ENCODE measurements at regions not wholly inside any gene's neighbourhood (a gene's known extent, or its start where the extent isn't known, plus 50 kb on each side); places are given as distances from the start of the nearest gene placed in this dataset.

DNA sequence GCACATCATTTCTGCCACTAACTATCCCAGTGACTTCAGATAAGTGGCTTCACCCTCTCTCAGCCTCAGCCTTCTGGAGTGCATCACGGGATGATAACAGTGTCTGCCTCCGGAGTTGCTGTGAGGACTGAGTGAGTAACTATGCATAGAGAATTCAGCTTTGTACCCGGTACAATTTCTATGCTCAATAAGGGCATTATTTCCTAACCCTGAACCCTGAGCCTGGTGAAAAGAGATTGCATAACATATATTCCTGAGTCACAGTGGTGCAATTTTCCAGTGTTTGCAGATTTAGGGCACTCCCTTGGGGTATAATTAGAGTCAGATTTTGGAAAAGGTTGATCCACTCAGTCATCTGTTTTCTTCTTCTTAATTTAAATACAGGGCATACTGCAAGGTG, 181.1 kb downstream of the PTPN11 start:
- Histone ChIP-seq H3K36me3 (ENCODE audit: control insufficient read depth, insufficient read depth, low read length) (no peaks in the 10 kb centered on the region), H3K4me3 (replicated peaks; ENCODE audit: low read depth, low read length) (no peak overlapping the region), H3K27me3 (replicated peaks; ENCODE audit: control insufficient read depth, insufficient read depth, low read length) (no peaks in the 10 kb centered on the region; the same call in 1 of the 2 replicates)
- DNase-seq (ENCODE audit: extremely low read depth, insufficient read length) = no peak
- TF ChIP-seq, protein P1, sequence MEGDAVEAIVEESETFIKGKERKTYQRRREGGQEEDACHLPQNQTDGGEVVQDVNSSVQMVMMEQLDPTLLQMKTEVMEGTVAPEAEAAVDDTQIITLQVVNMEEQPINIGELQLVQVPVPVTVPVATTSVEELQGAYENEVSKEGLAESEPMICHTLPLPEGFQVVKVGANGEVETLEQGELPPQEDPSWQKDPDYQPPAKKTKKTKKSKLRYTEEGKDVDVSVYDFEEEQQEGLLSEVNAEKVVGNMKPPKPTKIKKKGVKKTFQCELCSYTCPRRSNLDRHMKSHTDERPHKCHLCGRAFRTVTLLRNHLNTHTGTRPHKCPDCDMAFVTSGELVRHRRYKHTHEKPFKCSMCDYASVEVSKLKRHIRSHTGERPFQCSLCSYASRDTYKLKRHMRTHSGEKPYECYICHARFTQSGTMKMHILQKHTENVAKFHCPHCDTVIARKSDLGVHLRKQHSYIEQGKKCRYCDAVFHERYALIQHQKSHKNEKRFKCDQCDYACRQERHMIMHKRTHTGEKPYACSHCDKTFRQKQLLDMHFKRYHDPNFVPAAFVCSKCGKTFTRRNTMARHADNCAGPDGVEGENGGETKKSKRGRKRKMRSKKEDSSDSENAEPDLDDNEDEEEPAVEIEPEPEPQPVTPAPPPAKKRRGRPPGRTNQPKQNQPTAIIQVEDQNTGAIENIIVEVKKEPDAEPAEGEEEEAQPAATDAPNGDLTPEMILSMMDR (IDR thresholded peaks at IDR 0.05; ENCODE audit: insufficient read depth, low read length, poor library complexity, severe bottlenecking) = no peak

DNA sequence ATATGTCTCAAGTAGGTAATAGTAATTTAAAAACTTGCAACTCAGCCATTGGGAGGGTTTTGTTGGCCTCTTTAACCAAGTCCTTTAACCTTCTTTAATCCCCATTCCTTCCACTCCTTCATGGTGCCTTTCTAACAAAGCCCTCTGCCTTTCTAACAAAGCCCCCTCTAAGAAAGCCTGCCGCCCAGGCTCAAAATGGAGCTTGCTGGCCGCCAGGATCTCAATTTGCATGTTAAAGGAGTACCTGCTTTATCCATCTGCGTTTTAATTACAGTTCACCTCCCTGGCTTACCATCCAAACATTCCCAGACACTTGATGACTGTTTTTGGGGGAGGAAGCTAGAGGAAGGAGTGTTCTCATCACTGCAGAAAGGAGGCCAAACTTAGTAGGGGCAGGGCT, 183.4 kb downstream of the PTPN11 start:
- Histone ChIP-seq H3K4me3 (replicated peaks; ENCODE audit: low read depth, low read length) (no peak overlapping the region), H3K27me3 (replicated peaks; ENCODE audit: control insufficient read depth, insufficient read depth, low read length) (no peaks in the 10 kb centered on the region; the same call in 1 of the 2 replicates), H3K36me3 (ENCODE audit: control insufficient read depth, insufficient read depth, low read length) (no peaks in the 10 kb centered on the region)
- TF ChIP-seq, protein P1 (IDR thresholded peaks at IDR 0.05; ENCODE audit: insufficient read depth, low read length, poor library complexity, severe bottlenecking) = no peak
- DNase-seq (ENCODE audit: extremely low read depth, insufficient read length) = no peak

DNA sequence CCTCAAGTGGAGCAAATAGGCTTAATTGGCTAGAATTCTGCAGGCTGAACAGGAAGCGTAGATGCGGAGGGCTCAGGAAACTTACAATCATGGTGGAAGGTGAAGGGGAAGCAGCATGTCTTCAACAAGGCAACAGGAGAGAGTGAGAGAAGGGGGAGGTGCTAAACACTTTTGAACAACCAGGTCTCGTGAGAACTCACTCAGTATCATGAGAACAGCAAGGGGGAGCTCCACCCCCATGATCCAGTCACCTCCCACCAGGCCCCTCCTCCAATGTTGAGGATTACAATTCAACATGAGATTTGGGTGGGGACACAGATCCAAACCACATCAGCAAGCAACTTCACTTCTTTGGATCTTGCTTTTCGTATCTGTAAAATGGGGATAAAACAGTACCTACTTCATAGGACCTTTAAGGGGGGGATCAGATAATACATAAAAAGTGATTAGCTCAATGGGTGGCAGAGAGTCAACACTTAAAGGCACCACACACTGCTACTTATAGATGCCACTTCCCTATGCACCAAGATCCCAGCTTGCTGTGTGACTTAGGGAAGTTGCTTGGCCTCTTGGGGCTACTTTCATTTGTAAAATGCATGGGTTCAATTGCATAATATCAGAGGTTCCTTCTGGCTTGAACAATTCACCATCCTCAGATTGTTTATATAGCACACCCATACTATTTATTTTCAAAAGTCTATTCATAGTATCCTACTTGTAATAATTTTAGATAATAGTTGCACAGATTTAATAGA, 184.8 kb upstream of the RPH3A start:
- Histone ChIP-seq H3K4me3 (replicated peaks; ENCODE audit: low read depth, low read length) (no peak overlapping the region), H3K27me3 (replicated peaks; ENCODE audit: control insufficient read depth, insufficient read depth, low read length) (no peaks in the 10 kb centered on the region; the same call in 1 of the 2 replicates), H3K36me3 (ENCODE audit: control insufficient read depth, insufficient read depth, low read length) (no peaks in the 10 kb centered on the region)
- TF ChIP-seq, protein P1 (IDR thresholded peaks at IDR 0.05; ENCODE audit: insufficient read depth, low read length, poor library complexity, severe bottlenecking) = no peak
- DNase-seq (ENCODE audit: extremely low read depth, insufficient read length) = no peak

DNA sequence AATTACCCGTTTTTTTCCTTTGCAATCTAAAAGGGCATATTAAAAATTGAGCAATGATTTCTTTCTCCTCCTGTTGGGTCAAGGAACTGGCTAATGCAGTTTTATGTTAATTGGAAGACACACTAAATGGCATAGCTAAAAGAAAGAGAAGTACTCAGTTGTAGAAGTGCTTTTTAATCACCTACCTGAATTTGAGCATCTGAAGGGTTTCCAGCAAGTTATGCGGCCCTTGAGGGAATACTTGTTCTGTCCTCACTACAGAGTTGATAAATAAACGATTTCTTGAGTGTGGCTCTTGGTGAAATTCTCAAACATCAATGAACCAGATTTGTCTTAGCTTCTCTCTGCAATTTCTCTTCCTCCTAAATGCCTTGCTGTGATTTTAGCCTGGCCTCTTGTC, 184.1 kb upstream of the RPH3A start:
- no peaks in the 10 kb centered on the region; the same call in 1 of the 2 replicates for H3K27me3 ChIP-seq (replicated peaks; ENCODE audit: control insufficient read depth, insufficient read depth, low read length)
- no peaks in the 10 kb centered on the region for H3K36me3 ChIP-seq (ENCODE audit: control insufficient read depth, insufficient read depth, low read length)
- TF ChIP-seq, protein P1 (IDR thresholded peaks at IDR 0.05; ENCODE audit: insufficient read depth, low read length, poor library complexity, severe bottlenecking) = no peak
- H3K4me3 ChIP-seq (replicated peaks; ENCODE audit: low read depth, low read length) = no peak overlapping the region
- no peak for DNase-seq (ENCODE audit: extremely low read depth, insufficient read length)

DNA sequence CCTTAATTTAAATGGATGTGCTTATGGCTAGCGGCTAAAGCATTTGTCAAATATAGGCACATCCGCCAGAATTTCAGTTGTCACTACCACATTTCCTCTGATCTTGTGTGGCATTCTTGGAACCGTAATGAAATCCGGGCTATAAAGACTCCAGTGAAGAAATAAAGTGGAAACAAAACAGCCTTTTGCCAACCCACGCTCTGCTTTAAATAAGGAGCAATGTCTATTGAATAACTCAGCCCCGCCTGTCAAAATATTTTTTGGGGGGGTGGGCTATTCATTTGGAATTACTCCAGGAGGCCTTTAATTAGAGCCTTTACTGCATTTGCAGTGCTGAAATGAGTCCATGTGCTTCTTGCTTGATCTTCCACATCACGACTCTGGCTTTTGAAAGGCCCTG, 179.6 kb upstream of the RPH3A start:
- Histone ChIP-seq H3K27me3 (replicated peaks; ENCODE audit: control insufficient read depth, insufficient read depth, low read length) (no peaks in the 10 kb centered on the region; the same call in 1 of the 2 replicates), H3K4me3 (replicated peaks; ENCODE audit: low read depth, low read length) (no peak overlapping the region), H3K36me3 (ENCODE audit: control insufficient read depth, insufficient read depth, low read length) (no peaks in the 10 kb centered on the region)
- TF ChIP-seq, protein P1 (IDR thresholded peaks at IDR 0.05; ENCODE audit: insufficient read depth, low read length, poor library complexity, severe bottlenecking) = no peak
- DNase-seq (ENCODE audit: extremely low read depth, insufficient read length) = no peak
